BJ (cell line): ENCODE measurements at regions not wholly inside any gene's neighbourhood (a gene's known extent, or its start where the extent isn't known, plus 50 kb on each side); places are given as distances from the start of the nearest gene placed in this dataset.

ENCODE experiments used
- CTCF ChIA-PET: fragments of 350-600 bp; formaldehyde crosslinking; extraction: SDS; loops from one replicate; lab custom pipeline; 2021; ENCODE audit warnings: antibody characterized with exemption, inconsistent platforms; lab: Yijun Ruan, JAX
- POLR2A ChIA-PET: fragments of 300-600 bp; sonication (Branson Sonifier 250); formaldehyde crosslinking; extraction: SDS; loops from one replicate; lab custom pipeline; 2021; ENCODE audit warnings: antibody characterized with exemption; lab: Charles Lee
- DNase-seq: peaks from one replicate; pipeline ENCODE4 v3.0.0-alpha.2; 2011; ENCODE audit warnings: low read depth
- H3K27me3 ChIP-seq: 2 replicates; pipeline ENCODE4 v1.6.0; 2011; ENCODE audit warnings: low read length; ENCODE audit not compliant: control insufficient read depth, insufficient read depth
- H3K36me3 ChIP-seq: 2 replicates; pipeline ENCODE4 v1.5.1; 2011; ENCODE audit warnings: low read length; ENCODE audit not compliant: control insufficient read depth, insufficient read depth
- H3K4me3 ChIP-seq: 2 replicates; pipeline ENCODE4 v1.5.1; 2011; ENCODE audit warnings: low read depth, mild to moderate bottlenecking, control low read depth, low read length
- CTCF ChIP-seq: IDR thresholded peaks from 2 replicates; pipeline ENCODE4 v1.5.1; 2011; ENCODE audit warnings: low read depth, mild to moderate bottlenecking, control low read depth, inconsistent platforms, low read length, moderate library complexity; ENCODE audit not compliant: insufficient read depth

- Histone ChIP-seq H3K27me3 (no peaks in the 10 kb centered on the region), H3K36me3 (no peaks in the 10 kb centered on the region), H3K4me3 (no peak overlapping the region)
- POLR2A ChIA-PET, result no interaction called here
- TF ChIP-seq CTCF, result no peak
- DNase-seq, result no peak
- CTCF ChIA-PET, result interaction anchor here (1.2 kb wide), 1 partner anchor 12 kb away, joined by 4 read pairs; no protein-coding TSS in a partner anchor
These were observed 114.2 kb upstream of the PALMD start for GRCh38 chr1:99531578-99532275.

GRCh38 chr1:99532276-99532580 lies 113.7 kb upstream of the PALMD start:
- CTCF ChIA-PET, result no interaction called here
- Histone ChIP-seq H3K27me3 (no peaks in the 10 kb centered on the region), H3K4me3 (no peak overlapping the region), H3K36me3 (no peaks in the 10 kb centered on the region)
- no peak for DNase-seq
- TF ChIP-seq CTCF, result no peak
- POLR2A ChIA-PET, result no interaction called here

GRCh38 chr1:99533909-99534637 lies 111.8 kb upstream of the PALMD start:
- Histone ChIP-seq H3K27me3 (no peaks in the 10 kb centered on the region), H3K4me3 (no peak overlapping the region), H3K36me3 (no peaks in the 10 kb centered on the region)
- no peak for DNase-seq
- ChIA-PET POLR2A (no interaction called here), CTCF (interaction anchor here (1.3 kb wide), 1 partner anchor 8 kb away, joined by 4 read pairs; no protein-coding TSS in a partner anchor)
- TF ChIP-seq CTCF, result no peak

- DNase-seq, result no peak
- no peak overlapping the region for H3K4me3 ChIP-seq
- no peaks in the 10 kb centered on the region for H3K36me3 ChIP-seq
- no peak for TF ChIP-seq CTCF
- CTCF ChIA-PET, result interaction anchor here (1.3 kb wide), 1 partner anchor 8 kb away, joined by 4 read pairs; no protein-coding TSS in a partner anchor
- no peaks in the 10 kb centered on the region for H3K27me3 ChIP-seq
- POLR2A ChIA-PET, result no interaction called here
These were observed 111.3 kb upstream of the PALMD start for GRCh38 chr1:99534638-99534930.

- CTCF ChIA-PET, result interaction anchor here (0.8 kb wide), 1 partner anchor 8 kb away, joined by 3 read pairs; no protein-coding TSS in a partner anchor
- POLR2A ChIA-PET, result interaction anchor here (0.7 kb wide), 1 partner anchor 99 kb away, joined by 5 read pairs; no protein-coding TSS in a partner anchor
- Histone ChIP-seq H3K27me3 (no peaks in the 10 kb centered on the region), H3K4me3 (no peak overlapping the region), H3K36me3 (no peaks in the 10 kb centered on the region)
- no peak for TF ChIP-seq CTCF
- DNase-seq, result no peak
These were observed 110.3 kb upstream of the PALMD start for GRCh38 chr1:99535470-99536164.
